H9 (cell line): ENCODE measurements at regions not wholly inside any gene's neighbourhood (a gene's known extent, or its start where the extent isn't known, plus 50 kb on each side); places are given as distances from the start of the nearest gene placed in this dataset.

Source experiments
- DNase-seq: peaks from one replicate; pipeline ENCODE4 v3.0.0-alpha.2; 2017
- H2AFZ ChIP-seq: one replicate; pipeline ENCODE4 v1.6.1; 2013; ENCODE audit warnings: mild to moderate bottlenecking, low read length, control low read depth, moderate library complexity
- H2AK5ac ChIP-seq: 2 replicates; pipeline ENCODE4 v1.6.1; 2013; ENCODE audit warnings: low read length, control low read depth, mixed read lengths; ENCODE audit not compliant: insufficient read length
- H2BK120ac ChIP-seq: one replicate; pipeline ENCODE4 v1.6.1; 2013; ENCODE audit warnings: low read depth, mild to moderate bottlenecking, low read length, control low read depth, inconsistent platforms; ENCODE audit not compliant: poor library complexity, severe bottlenecking
- H2BK12ac ChIP-seq: 2 replicates; pipeline ENCODE4 v1.6.1; 2013; ENCODE audit warnings: low read length, control low read depth, mixed read lengths, low read depth; ENCODE audit not compliant: insufficient read length
- H2BK15ac ChIP-seq: 2 replicates; pipeline ENCODE4 v1.6.1; 2013; ENCODE audit warnings: low read depth, low read length, control low read depth
- H2BK20ac ChIP-seq: one replicate; pipeline ENCODE4 v1.6.1; 2013; ENCODE audit warnings: low read depth, mild to moderate bottlenecking, low read length, control low read depth, inconsistent platforms; ENCODE audit not compliant: poor library complexity, severe bottlenecking
- H2BK5ac ChIP-seq: 2 replicates; pipeline ENCODE4 v1.6.1; 2013; ENCODE audit warnings: low read length, control low read depth, mixed read lengths; ENCODE audit not compliant: insufficient read length
- H3K14ac ChIP-seq: 2 replicates; pipeline ENCODE4 v1.6.1; 2013; ENCODE audit warnings: low read length, control low read depth; ENCODE audit not compliant: insufficient read depth
- H3K18ac ChIP-seq: 2 replicates; pipeline ENCODE4 v1.6.1; 2013; ENCODE audit warnings: low read depth, mild to moderate bottlenecking, mixed read lengths, low read length, control low read depth; ENCODE audit not compliant: insufficient read length
- H3K23ac ChIP-seq: 2 replicates; pipeline ENCODE4 v1.6.1; 2013; ENCODE audit warnings: low read length, control low read depth, mixed read lengths, low read depth; ENCODE audit not compliant: insufficient read length
- H3K23me2 ChIP-seq: 2 replicates; pipeline ENCODE4 v1.6.1; 2013; ENCODE audit warnings: low read depth, mild to moderate bottlenecking, mixed read lengths, low read length, control low read depth; ENCODE audit not compliant: insufficient read length, poor library complexity, severe bottlenecking
- H3K27ac ChIP-seq: 2 replicates; pipeline ENCODE4 v1.5.1; 2013; ENCODE audit warnings: low read length, control low read depth, mixed read lengths, low read depth; ENCODE audit not compliant: insufficient read length
- H3K27me3 ChIP-seq: 2 replicates; pipeline ENCODE4 v1.6.1; 2013; ENCODE audit warnings: low read length, control low read depth, inconsistent platforms; ENCODE audit not compliant: insufficient read depth
- H3K4ac ChIP-seq: 2 replicates; pipeline ENCODE4 v1.6.1; 2013; ENCODE audit warnings: low read depth, mild to moderate bottlenecking, control low read depth, inconsistent platforms, low read length, moderate library complexity
- H3K4me1 ChIP-seq: 2 replicates; pipeline ENCODE4 v1.6.1; 2013; ENCODE audit warnings: low read length, control low read depth, inconsistent platforms; ENCODE audit not compliant: insufficient read depth
- H3K4me2 ChIP-seq: 2 replicates; pipeline ENCODE4 v1.6.1; 2013; ENCODE audit warnings: low read length, control low read depth, mixed read lengths; ENCODE audit not compliant: insufficient read length, insufficient read depth
- H3K56ac ChIP-seq: 2 replicates; pipeline ENCODE4 v1.6.1; 2013; ENCODE audit warnings: low read depth, mild to moderate bottlenecking, mixed read lengths, low read length, control low read depth; ENCODE audit not compliant: insufficient read length
- H3K79me1 ChIP-seq: 2 replicates; pipeline ENCODE4 v1.6.1; 2013; ENCODE audit warnings: low read depth, mild to moderate bottlenecking, moderate library complexity, low read length, control low read depth, inconsistent platforms; ENCODE audit not compliant: insufficient read depth, poor library complexity, severe bottlenecking
- H3K79me2 ChIP-seq: 2 replicates; pipeline ENCODE4 v1.6.1; 2013; ENCODE audit warnings: low read length, control low read depth, inconsistent platforms; ENCODE audit not compliant: insufficient read depth
- H3K9ac ChIP-seq: 2 replicates; pipeline ENCODE4 v1.6.1; 2013; ENCODE audit warnings: low read length, control low read depth, mixed read lengths; ENCODE audit not compliant: insufficient read length; ENCODE audit errors: extremely low read depth
- H3K9me3 ChIP-seq: one replicate; pipeline ENCODE4 v1.6.1; 2013; ENCODE audit warnings: low read depth, low read length, inconsistent platforms; ENCODE audit not compliant: control insufficient read depth
- H3T11ph ChIP-seq: one replicate; pipeline ENCODE4 v1.6.1; 2013; ENCODE audit warnings: mild to moderate bottlenecking, low read length, control low read depth, inconsistent platforms
- H4K20me1 ChIP-seq: one replicate; pipeline ENCODE4 v1.6.1; 2013; ENCODE audit not compliant: control insufficient read depth, insufficient read length, insufficient read depth
- H4K5ac ChIP-seq: 2 replicates; pipeline ENCODE4 v1.6.1; 2013; ENCODE audit warnings: low read depth, mild to moderate bottlenecking, mixed read lengths, low read length, control low read depth; ENCODE audit not compliant: insufficient read length
- H4K8ac ChIP-seq: replicated peaks from 2 replicates; pipeline ENCODE4 v1.6.1; 2013; ENCODE audit warnings: low read length, control low read depth, mixed read lengths, low read depth; ENCODE audit not compliant: insufficient read length
- H4K91ac ChIP-seq: 2 replicates; pipeline ENCODE4 v1.6.1; 2013; ENCODE audit warnings: low read depth, mild to moderate bottlenecking, moderate library complexity, mixed read lengths, low read length, control low read depth; ENCODE audit not compliant: insufficient read length
- H3K27ac Mint-ChIP-seq, 3 experiments: 2 replicates in 2 of 3; 3 replicates in 1 of 3; pipeline ENCODE4 v1.8.0; 2020 to 2021; ENCODE audit warnings: mixed read lengths in 3 of 3, mild to moderate bottlenecking in 1 of 3, moderate library complexity in 1 of 3
- H3K27me3 Mint-ChIP-seq: 2 replicates; pipeline ENCODE4 v1.8.0; 2021; ENCODE audit warnings: low read depth, mild to moderate bottlenecking, moderate library complexity, mixed read lengths
- H3K36me3 Mint-ChIP-seq, 3 experiments: 2 replicates in 2 of 3; 3 replicates in 1 of 3; pipeline ENCODE4 v1.8.0; 2020 to 2021; ENCODE audit warnings: low read depth in 3 of 3, mixed read lengths in 3 of 3; ENCODE audit not compliant: insufficient read depth in 1 of 3
- H3K4me1 Mint-ChIP-seq, 2 experiments: 2 replicates each; pipeline ENCODE4 v1.8.0; 2020; ENCODE audit warnings: mixed read lengths in 2 of 2
- H3K4me3 Mint-ChIP-seq, 2 experiments: 2 replicates in 1 of 2; 3 replicates in 1 of 2; pipeline ENCODE4 v1.8.0; 2020 to 2021; ENCODE audit warnings: mild to moderate bottlenecking in 2 of 2, mixed read lengths in 2 of 2, moderate library complexity in 1 of 2
- H3K9me3 Mint-ChIP-seq, 2 experiments: 2 replicates in 1 of 2; 3 replicates in 1 of 2; pipeline ENCODE4 v1.8.0; 2020; ENCODE audit warnings: mild to moderate bottlenecking in 2 of 2, mixed read lengths in 2 of 2, moderate library complexity in 1 of 2
- CTCF ChIP-seq: fragments of 200-600 bp; sonication (generic); conservative IDR thresholded peaks from 3 replicates; pipeline ENCODE4 v1.8.0; 2021; ENCODE audit warnings: antibody characterized with exemption, mild to moderate bottlenecking
- WGBS: extraction: QIAGEN DNeasy Blood & Tissue Kit; methylation state at CpG from one replicate; pipeline ENCODE4 v1.1.7; 2013; ENCODE audit warnings: missing lambda C conversion rate, low lambda C conversion rate, mixed read lengths; ENCODE audit not compliant: insufficient read length; ENCODE audit errors: extremely low coverage; 5-methylcytosine and 5-hydroxymethylcytosine counted together

- H3K14ac ChIP-seq = no peak overlapping the region
- H3K56ac ChIP-seq = no peak overlapping the region
- H3K79me1 ChIP-seq = peaks cover 7% of the 10 kb centered on the region
- no peak overlapping the region for H2BK12ac ChIP-seq
- no peak overlapping the region for H2BK120ac ChIP-seq
- no peak overlapping the region for H2AK5ac ChIP-seq
- Mint-ChIP-seq H3K27ac (no peak overlapping the region), H3K4me3 (no peak overlapping the region), H3K27me3 (no peaks in the 10 kb centered on the region), H3K4me1 (peaks cover 12 to 13% of the 10 kb centered on the region in 2 experiments), H3K36me3 (peaks cover 0 to 4% (median 0%) of the 10 kb centered on the region in 3 experiments; a peak in 4 of 7 replicates), H3K9me3 (no peaks in the 10 kb centered on the region)
- no peak overlapping the region for H4K8ac ChIP-seq
- H2BK5ac ChIP-seq = no peak overlapping the region
- H3K4me1 ChIP-seq = no peaks in the 10 kb centered on the region; the same call in 1 of the 2 replicates
- no peak overlapping the region for H2BK15ac ChIP-seq
- no peak overlapping the region for H3K23ac ChIP-seq
- no peak overlapping the region for H3K9ac ChIP-seq
- H4K5ac ChIP-seq = no peak overlapping the region
- WGBS = no CpG with 5 or more reads among the region's 7 CpGs
- H2AFZ ChIP-seq = no peak overlapping the region
- no peak overlapping the region for H3K4me2 ChIP-seq
- DNase-seq = no peak
- no peak for TF ChIP-seq CTCF
- no peaks in the 10 kb centered on the region for H3K23me2 ChIP-seq
- H2BK20ac ChIP-seq = no peak overlapping the region
- H3T11ph ChIP-seq = no peak overlapping the region
- H3K4ac ChIP-seq = no peak overlapping the region
- H4K91ac ChIP-seq = no peak overlapping the region
- no peaks in the 10 kb centered on the region for H4K20me1 ChIP-seq
- no peak overlapping the region for H3K18ac ChIP-seq
- no peaks in the 10 kb centered on the region; the same call in 1 of the 2 replicates for H3K79me2 ChIP-seq
- H3K27me3 ChIP-seq = no peaks in the 10 kb centered on the region
- H3K9me3 ChIP-seq = no peaks in the 10 kb centered on the region
- no peak overlapping the region for H3K27ac ChIP-seq
Observed at GRCh38 chr9:110077925-110078324, 130.0 kb downstream of the C9orf152 start.
